IMR-90 (cell line): ENCODE measurements at regions not wholly inside any gene's neighbourhood (a gene's known extent, or its start where the extent isn't known, plus 50 kb on each side); places are given as distances from the start of the nearest gene placed in this dataset.

Experiments used
- ATAC-seq: fragments of 200-7000 bp; cut with Tn5 transposase; 2 replicates; pipeline ENCODE4 v1.9.1; 2020; ENCODE audit warnings: low read depth, mild to moderate bottlenecking, moderate library complexity
- BruUV-seq: library from RNA; stranded (reverse); fragments of 400-500 nt; replicated peaks from 2 replicates; lab custom pipeline; 2021; lab: Mats Ljungman, UMichigan
- CTCF ChIA-PET: fragments of 300-600 bp; formaldehyde crosslinking; extraction: SDS; loops from one replicate; lab custom pipeline; 2021; ENCODE audit warnings: antibody characterized with exemption; lab: Yijun Ruan, JAX
- POLR2A ChIA-PET: fragments of 300-600 bp; sonication (Branson Sonifier 250); formaldehyde crosslinking; loops from one replicate; lab custom pipeline; 2022; ENCODE audit warnings: antibody characterized with exemption; ENCODE audit not compliant: unreplicated experiment; lab: Charles Lee
- DNase-seq: peaks from one replicate; pipeline ENCODE4 v3.0.0; 2013
- H2AFZ ChIP-seq: replicated peaks from 2 replicates; pipeline ENCODE3; 2013; ENCODE audit warnings: low read length, mild to moderate bottlenecking; ENCODE audit not compliant: poor library complexity
- H2AK5ac ChIP-seq: 2 replicates; pipeline ENCODE4 v1.6.1; 2013; ENCODE audit warnings: low read depth, low read length, inconsistent platforms
- H2AK9ac ChIP-seq: replicated peaks from 2 replicates; pipeline ENCODE3; 2013; ENCODE audit warnings: mild to moderate bottlenecking, low read depth, low read length, moderate library complexity; ENCODE audit not compliant: poor library complexity
- H2BK120ac ChIP-seq: 2 replicates; pipeline ENCODE4 v1.6.1; 2013; ENCODE audit warnings: low read depth, low read length, inconsistent platforms
- H2BK15ac ChIP-seq: 3 replicates; pipeline ENCODE4 v1.6.1; 2013; ENCODE audit warnings: low read depth, low read length, inconsistent platforms
- H2BK20ac ChIP-seq: 2 replicates; pipeline ENCODE4 v1.6.1; 2013; ENCODE audit warnings: low read depth, mild to moderate bottlenecking, inconsistent platforms, low read length, moderate library complexity
- H2BK5ac ChIP-seq: 2 replicates; pipeline ENCODE4 v1.6.1; 2013; ENCODE audit warnings: mild to moderate bottlenecking, low read depth, low read length, inconsistent platforms; ENCODE audit not compliant: poor library complexity, severe bottlenecking
- H3K14ac ChIP-seq: replicated peaks from 2 replicates; pipeline ENCODE4 v1.6.1; 2013; ENCODE audit warnings: low read depth, low read length, inconsistent platforms
- H3K18ac ChIP-seq: 2 replicates; pipeline ENCODE4 v1.6.1; 2013; ENCODE audit warnings: low read depth, low read length, control low read depth
- H3K23ac ChIP-seq: 2 replicates; pipeline ENCODE4 v1.6.1; 2013; ENCODE audit warnings: low read depth, low read length, inconsistent platforms
- H3K27ac ChIP-seq: 2 replicates; pipeline ENCODE4 v1.5.1; 2013; ENCODE audit warnings: mild to moderate bottlenecking, control low read depth, low read length; ENCODE audit not compliant: insufficient read depth
- H3K27me3 ChIP-seq: 2 replicates; pipeline ENCODE4 v1.6.1; 2013; ENCODE audit warnings: low read length; ENCODE audit not compliant: control insufficient read depth, insufficient read depth
- H3K36me3 ChIP-seq: 2 replicates; pipeline ENCODE4 v1.6.1; 2013; ENCODE audit warnings: low read length, mixed read lengths; ENCODE audit not compliant: control insufficient read depth, insufficient read depth
- H3K4ac ChIP-seq: 2 replicates; pipeline ENCODE4 v1.6.1; 2013; ENCODE audit warnings: low read depth, low read length, inconsistent platforms
- H3K4me1 ChIP-seq: 2 replicates; pipeline ENCODE4 v1.6.1; 2013; ENCODE audit warnings: low read length, mixed read lengths; ENCODE audit not compliant: control insufficient read depth, insufficient read depth
- H3K4me2 ChIP-seq: 2 replicates; pipeline ENCODE4 v1.6.1; 2013; ENCODE audit warnings: low read depth, mild to moderate bottlenecking, control low read depth, low read length, moderate library complexity
- H3K4me3 ChIP-seq: 2 replicates; pipeline ENCODE4 v1.5.1; 2013; ENCODE audit warnings: low read depth, mild to moderate bottlenecking, control low read depth, low read length, moderate library complexity; ENCODE audit not compliant: insufficient read depth
- H3K56ac ChIP-seq: 2 replicates; pipeline ENCODE4 v1.6.1; 2013; ENCODE audit warnings: low read length, inconsistent platforms; ENCODE audit not compliant: insufficient read depth; ENCODE audit errors: extremely low read depth
- H3K79me1 ChIP-seq, 2 experiments: 2 replicates each; pipeline ENCODE4 v1.6.1; 2013; ENCODE audit warnings: low read length in 2 of 2, inconsistent platforms in 1 of 2, low read depth in 1 of 2
- H3K9ac ChIP-seq: 2 replicates; pipeline ENCODE4 v1.6.1; 2013; ENCODE audit warnings: low read depth, low read length, control low read depth
- H3K9me1 ChIP-seq: 2 replicates; pipeline ENCODE4 v1.6.1; 2013; ENCODE audit warnings: low read length, inconsistent platforms; ENCODE audit not compliant: insufficient read depth
- H3K9me3 ChIP-seq: 2 replicates; pipeline ENCODE4 v1.6.1; 2013; ENCODE audit warnings: low read length; ENCODE audit not compliant: control insufficient read depth, insufficient read depth
- H4K20me1 ChIP-seq: 2 replicates; pipeline ENCODE4 v1.6.1; 2013; ENCODE audit warnings: low read length, inconsistent platforms; ENCODE audit not compliant: insufficient read depth
- H4K5ac ChIP-seq: 2 replicates; pipeline ENCODE4 v1.6.1; 2013; ENCODE audit warnings: mild to moderate bottlenecking, low read depth, low read length, control low read depth
- H4K8ac ChIP-seq, 2 experiments: 2 replicates each; pipeline ENCODE4 v1.6.1; 2013; ENCODE audit warnings: low read depth in 2 of 2, low read length in 2 of 2, control low read depth in 1 of 2, inconsistent platforms in 1 of 2
- H4K91ac ChIP-seq: 2 replicates; pipeline ENCODE4 v1.6.1; 2013; ENCODE audit warnings: low read depth, low read length, inconsistent platforms; ENCODE audit not compliant: insufficient read depth
- BHLHE40 ChIP-seq: fragments of 150-350 bp; IDR thresholded peaks from 2 replicates; pipeline ENCODE4 v1.6.1; 2016; ENCODE audit warnings: mild to moderate bottlenecking, low read depth, low read length
- WGBS, 2 experiments: methylation state at CpG; one replicate each; pipeline versions ENCODE4 v1.1.5 to v1.1.7; 2013; ENCODE audit warnings: missing lambda C conversion rate in 2 of 2; ENCODE audit not compliant: insufficient read length in 1 of 2; ENCODE audit errors: extremely low coverage in 2 of 2; 5-methylcytosine and 5-hydroxymethylcytosine counted together
- dilution Hi-C: fragments of 300-500 bp; cut with HindIII; formaldehyde crosslinking; loops from one replicate; pipeline ENCODE4 v1.14.3; 2018; ENCODE audit warnings: low sequenced_read_pairs; ENCODE audit not compliant: unreplicated experiment
- in situ Hi-C: fragments of 300-500 bp; cut with MboI; formaldehyde crosslinking; loops from 3 replicates; pipeline ENCODE4 v1.14.3; 2019; ENCODE audit warnings: low sequenced_read_pairs, inconsistent platforms, mixed read lengths
- intact Hi-C: fragments of 100-400 bp; cut with micrococcal nuclease; formaldehyde crosslinking; loops from 2 replicates; pipeline ENCODE4 v1.10.0; 2022

- Histone ChIP-seq H4K5ac (no peak overlapping the region), H3K27me3 (no peaks in the 10 kb centered on the region), H3K14ac (no peak overlapping the region), H3K9me1 (no peaks in the 10 kb centered on the region), H4K20me1 (no peaks in the 10 kb centered on the region), H3K4me3 (no peak overlapping the region), H2BK5ac (no peak overlapping the region), H2BK15ac (no peak overlapping the region), H3K18ac (no peak overlapping the region), H3K36me3 (no peaks in the 10 kb centered on the region), H2AK5ac (no peak overlapping the region), H4K8ac (no peak overlapping the region), H3K27ac (no peak overlapping the region), H2BK120ac (no peak overlapping the region), H3K9me3 (peaks cover 3% of the 10 kb centered on the region; the same call in 1 of the 2 replicates), H3K4me2 (no peak overlapping the region), H4K91ac (no peak overlapping the region), H3K4ac (no peak overlapping the region), H2BK20ac (no peak overlapping the region), H3K9ac (no peak overlapping the region), H2AFZ (no peak overlapping the region), H2AK9ac (no peak overlapping the region), H3K79me1 (no peaks in the 10 kb centered on the region), H3K23ac (no peak overlapping the region), H3K4me1 (no peaks in the 10 kb centered on the region), H3K56ac (no peak overlapping the region)
- in situ Hi-C loops (no loop called here), intact Hi-C loops (no loop called here), dilution Hi-C loops (no loop called here)
- ATAC-seq (no peak), DNase-seq (no peak)
- BruUV-seq, result no TSS peak
- CTCF ChIA-PET, result no interaction called here
- TF ChIP-seq BHLHE40, result no peak
- 60% methylated on average over 2 of the region's 24 CpGs; no CpG with 5 or more reads in 1 of the 2 experiments for WGBS, 2 experiments
- POLR2A ChIA-PET, result no interaction called here
Observed at GRCh38 chr2:128791120-128791984, 472.7 kb upstream of the HS6ST1 start.
